ENCODE measurements at regions not wholly inside any gene's neighbourhood (a gene's known extent, or its start where the extent isn't known, plus 50 kb on each side); places are given as distances from the start of the nearest gene placed in this dataset.
"Not testable (repeated sequence)": the region's sequence is repeated elsewhere in the genome, so short reads cannot be mapped to it uniquely, and the experiment has no call there.

- DNase-seq, result no peak
Measured at GRCh38 chrX:118261151-118261550, 84.8 kb upstream of the WDR44 start.

- no peak for DNase-seq
Measured at GRCh38 chrX:118271775-118272174, 74.1 kb upstream of the WDR44 start.

GRCh38 chrX:118272242-118272641 lies 73.7 kb upstream of the WDR44 start:
- no peak for DNase-seq

- DNase-seq, result no peak
Measured at GRCh38 chrX:118286066-118286762, 59.7 kb upstream of the WDR44 start.

GRCh38 chrX:118295818-118296217 lies 50.1 kb upstream of the WDR44 start:
- not testable (repeated sequence) for DNase-seq

Data from SIG-M5 (cell line).